Stimulated activated CD8-positive, alpha-beta memory T cell treated with anti-CD3 and anti-CD28 coated beads, Interleukin-15, amount 100 ng/mL, for 48 hours (primary cell): ENCODE measurements at regions not wholly inside any gene's neighbourhood (a gene's known extent, or its start where the extent isn't known, plus 50 kb on each side); places are given as distances from the start of the nearest gene placed in this dataset.

ENCODE experiments used
- DNase-seq, 2 donors: peaks; one replicate each; pipeline ENCODE4 v3.0.0-alpha.2; 2020; ENCODE audit warnings: low read depth in 2 of 2

DNA sequence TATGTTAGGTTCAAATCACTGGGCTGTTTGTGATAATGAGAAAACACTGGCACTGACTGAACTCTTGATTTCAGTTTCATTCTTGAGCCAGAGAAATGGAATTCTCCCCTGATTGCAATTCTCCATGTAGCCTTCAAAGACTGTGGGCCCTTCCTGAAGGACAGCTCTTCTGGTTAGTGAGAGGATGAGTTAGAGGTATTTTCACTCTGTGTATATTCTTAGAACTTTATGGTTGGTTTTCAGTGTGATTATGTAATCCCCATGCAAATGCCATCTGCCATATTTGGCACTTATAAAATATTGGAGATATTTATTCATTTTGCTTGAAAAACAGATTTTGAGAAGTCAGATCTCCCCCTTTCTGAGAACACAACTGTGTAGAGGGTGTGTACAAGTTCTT is 323.7 kb downstream of the SLC4A3 start:
- DNase-seq, result no peak

DNA sequence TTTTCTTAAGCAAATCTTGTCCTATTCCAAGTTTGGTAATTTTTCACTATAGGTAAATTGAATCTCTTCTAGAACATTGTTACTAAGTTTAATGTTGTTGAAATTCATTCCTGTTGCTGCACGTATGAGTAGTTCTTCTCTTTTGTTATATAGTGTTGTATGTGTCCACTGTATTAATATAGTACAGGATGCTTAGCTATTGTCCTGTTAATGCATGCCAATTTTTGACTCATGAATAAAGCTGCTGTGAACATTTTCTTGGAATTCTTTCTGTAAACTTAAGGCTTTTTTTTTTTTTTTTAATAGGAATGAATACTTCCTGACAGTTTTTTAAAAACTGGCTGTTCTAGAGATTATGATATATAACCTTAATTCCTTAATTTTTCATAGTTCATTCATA is 326.9 kb downstream of the SLC4A3 start:
- DNase-seq, result no peak

DNA sequence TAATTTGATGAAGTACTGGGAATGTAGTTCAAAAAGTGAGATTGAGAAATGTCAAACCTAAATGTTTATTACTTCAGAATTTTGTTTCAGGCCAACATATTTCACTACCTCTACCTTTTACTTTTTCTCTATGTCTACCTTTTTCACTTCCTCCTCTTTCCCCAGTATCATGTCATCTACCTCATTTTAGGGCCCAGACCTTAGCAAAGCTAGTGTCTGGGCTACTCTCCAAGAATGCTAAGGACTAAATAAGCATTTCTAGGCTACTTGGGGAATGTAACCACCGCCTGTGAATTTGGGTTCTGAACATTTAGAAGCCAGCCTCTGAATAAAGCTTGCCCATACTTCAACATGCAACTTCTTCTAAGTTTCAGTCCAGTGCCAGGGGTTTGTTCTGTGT is 330.4 kb downstream of the SLC4A3 start:
- DNase-seq, result no peak

GRCh38 chr2:219958941-219959340 is 331.5 kb downstream of the SLC4A3 start:
- no peak for DNase-seq

DNA sequence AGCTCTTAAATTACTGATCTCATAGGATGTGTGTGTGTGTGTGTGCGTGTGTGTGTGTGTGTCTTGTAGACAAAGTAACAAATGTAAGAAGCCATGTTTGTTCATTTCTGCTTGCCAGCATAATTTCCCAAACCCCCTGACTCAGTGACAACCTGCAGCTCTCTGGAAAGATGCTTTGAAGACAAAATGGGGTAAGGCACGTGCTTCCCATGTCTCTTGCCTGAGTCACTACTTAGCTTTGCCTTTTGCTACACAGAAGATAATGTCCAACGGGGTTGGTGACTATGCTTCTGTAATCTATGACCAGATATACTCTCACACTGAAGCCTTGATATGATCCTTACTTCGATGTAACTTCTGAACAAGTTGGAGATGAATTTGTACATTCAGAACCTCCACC is 332.0 kb downstream of the SLC4A3 start:
- DNase-seq, result no peak

DNA sequence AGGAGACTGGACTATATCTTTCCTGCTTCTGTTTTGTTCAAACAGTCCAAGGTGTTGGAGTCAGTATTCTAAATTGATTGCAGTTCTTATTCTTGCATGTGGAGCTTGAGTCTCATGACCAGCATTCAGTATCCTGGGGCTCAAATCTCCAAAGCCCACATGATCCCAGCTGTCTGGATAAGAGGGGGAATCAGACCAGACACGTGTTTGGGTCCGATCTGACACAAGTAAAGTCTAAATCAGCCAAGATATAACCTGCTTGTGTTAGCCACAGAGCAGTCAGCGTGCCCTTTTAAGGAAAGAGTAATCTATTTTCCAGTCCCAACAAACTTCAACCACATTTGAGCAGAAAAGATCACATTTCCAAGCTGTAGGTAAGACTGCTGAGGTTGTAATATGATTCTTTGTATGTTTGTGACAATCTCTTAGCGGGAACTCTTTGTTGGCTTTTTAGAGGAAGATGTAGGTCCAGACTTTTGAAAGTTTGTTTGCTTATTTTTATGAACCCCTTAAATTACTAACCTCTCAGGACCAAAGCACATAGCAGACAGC is 334.6 kb downstream of the SLC4A3 start:
- no peak for DNase-seq

DNA sequence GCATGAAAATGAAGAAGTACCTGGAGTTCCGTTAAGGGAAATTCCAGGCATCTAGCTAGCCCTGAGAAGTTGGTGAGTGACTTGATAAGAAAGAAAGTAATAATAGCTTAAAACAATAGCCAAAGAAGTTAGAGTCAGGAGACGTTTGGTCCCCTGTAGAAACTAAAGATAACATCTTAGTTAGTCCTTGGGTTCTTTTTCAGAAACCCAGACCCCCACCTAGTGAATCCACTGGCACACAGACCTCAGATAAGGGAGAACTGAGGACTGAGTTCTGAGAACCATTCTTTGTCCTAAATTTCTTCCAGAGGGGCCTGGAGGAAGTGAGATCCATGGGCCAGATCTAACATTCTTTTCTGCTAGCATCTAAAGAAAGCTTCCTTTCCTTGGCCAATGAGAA is 335.4 kb downstream of the SLC4A3 start:
- DNase-seq, result no peak

DNA sequence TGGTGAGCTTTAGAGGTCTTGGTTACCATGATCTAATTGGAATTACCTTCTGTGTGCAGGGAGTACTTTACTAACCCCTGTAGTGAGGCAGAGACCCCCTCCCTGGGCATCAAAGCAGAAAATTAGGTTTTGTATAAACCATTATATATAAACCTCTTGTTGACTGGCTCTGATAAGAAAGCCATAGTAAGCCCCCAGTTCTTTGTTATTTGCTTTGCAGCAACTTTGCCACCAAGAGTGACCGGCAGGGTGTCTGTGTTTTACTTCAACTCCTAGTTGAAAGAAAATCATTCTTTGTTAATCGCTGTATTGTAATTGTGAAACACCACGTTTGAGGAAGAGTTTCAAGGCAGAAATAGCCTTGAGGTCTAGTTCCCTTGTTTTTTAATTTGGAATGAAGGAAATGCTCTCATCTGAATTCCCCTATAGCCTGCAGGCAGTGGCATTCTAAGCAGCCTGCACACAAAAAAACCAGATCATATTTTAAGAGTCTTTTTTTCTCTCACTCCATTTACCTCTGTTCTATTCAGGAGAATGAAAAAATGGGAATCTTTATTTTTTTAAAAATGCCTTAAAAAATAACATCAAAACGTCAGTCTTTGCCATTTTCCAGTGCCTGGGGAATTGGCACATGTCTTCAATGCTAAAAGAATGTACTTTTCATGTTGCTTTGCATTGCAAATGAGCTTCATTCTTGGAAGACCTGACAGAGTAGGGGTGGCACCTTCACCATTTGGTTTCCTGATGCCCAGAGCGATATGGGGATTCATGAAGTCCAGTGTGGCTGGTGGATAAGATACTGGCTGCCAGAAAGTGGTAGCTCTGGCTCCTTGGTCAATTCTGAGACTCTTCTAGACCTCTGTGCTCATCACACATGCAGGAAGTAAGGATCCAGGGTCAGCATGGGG is 338.1 kb downstream of the SLC4A3 start:
- no peak for DNase-seq

DNA sequence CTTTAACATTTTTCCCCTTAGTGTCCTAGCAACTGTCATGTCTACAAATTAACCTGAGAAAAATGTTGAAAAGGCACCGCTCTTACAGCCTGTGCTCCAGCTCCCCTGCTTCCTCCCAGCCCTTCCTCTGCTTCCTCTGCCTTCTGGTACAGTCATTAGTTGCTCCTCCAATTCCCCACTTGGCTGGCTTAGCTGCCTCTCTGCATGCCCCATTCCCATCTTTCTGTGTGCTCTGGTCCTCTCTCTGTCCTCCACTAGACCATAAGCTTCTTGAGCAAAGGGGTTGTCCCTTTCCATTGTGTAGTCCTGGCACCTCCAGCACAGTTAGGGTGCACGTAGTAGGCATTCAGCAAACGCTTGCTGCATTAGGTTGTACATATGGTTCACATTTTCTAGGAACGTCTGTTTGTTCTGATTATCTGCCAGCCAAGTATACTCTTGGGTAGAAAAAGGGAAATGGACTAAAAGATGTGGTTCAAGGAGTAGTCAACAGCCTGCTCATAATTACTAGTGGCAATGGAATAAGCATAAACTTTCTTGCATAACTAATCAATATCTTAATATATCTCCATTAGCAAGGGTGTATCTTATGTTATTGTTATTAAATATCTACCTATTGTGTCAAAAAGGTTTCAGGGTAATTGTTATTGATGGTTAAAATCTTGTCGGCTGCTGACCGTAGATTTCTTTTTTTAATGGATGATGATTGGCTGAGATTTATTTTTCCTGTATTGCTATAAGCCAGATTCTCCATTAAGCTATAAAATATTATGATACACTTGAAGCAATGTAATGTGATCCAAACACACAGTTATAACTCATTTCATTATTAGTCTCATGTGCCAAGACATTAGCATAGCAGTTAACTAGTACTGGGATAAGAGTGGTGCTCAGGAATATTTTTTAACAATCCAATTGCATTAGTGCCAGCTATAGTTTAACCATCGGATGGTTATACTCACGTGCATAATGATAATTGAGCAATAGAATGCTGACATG is 340.1 kb downstream of the SLC4A3 start:
- DNase-seq, result no peak

GRCh38 chr2:219968685-219969345 is 341.4 kb downstream of the SLC4A3 start:
- DNase-seq, result no peak

DNA sequence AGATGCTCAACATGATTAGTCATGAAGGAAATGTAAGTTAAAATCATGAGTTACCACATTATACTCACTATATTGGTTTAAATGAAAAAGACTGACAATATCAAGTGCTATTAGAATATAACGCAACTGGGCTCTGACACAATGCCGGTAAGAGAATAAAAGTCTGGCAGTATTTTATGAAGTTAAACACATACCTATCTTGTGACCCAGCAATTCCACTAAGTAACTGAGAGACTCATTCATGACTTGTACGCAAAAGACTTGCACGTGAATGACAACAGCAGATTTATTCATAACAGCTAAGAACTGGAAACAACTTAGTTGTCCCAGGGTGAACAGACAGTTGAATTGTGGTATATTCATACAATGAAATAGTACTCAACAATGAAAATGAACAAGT is 342.1 kb downstream of the SLC4A3 start:
- no peak for DNase-seq

GRCh38 chr2:219973136-219973535 is 345.7 kb downstream of the SLC4A3 start:
- no peak for DNase-seq

DNA sequence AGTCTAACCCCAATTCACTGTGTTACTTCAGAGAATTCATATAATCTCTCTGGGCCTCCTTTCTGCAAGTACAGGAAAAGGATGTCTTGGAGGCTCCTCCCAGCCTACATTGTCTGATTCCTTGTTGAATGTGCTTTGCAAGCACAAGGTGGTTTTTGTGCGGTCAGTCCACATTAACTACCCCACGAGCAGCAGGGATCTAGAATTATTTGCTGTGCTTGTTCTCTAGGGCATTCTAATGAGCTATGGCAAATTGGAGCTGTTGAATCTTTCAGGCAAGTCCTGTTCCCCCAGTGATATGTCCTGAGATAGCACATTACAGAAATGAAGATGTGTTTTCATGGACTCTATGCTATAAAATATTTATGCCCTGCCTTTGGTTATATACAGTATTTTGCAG is 349.4 kb downstream of the SLC4A3 start:
- no peak for DNase-seq

DNA sequence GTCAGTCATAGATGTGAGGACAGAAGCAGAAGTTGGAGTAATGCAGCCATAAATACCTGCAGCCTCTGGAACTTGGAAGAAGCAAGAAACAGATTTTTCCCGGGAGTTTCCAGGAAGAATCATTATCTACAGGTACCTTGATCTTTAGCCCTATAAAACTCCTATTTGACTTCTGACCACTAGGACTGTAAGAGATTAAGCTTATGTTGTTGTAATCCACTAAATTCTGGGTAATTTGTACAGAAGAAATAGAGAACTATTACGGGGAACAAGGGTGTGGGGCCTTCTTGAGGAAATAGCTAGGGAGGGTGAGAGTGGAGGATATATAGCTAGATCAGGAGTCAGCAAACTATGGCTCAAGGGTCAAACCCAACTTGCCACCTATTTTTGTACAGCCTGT is 353.2 kb downstream of the SLC4A3 start:
- no peak for DNase-seq

DNA sequence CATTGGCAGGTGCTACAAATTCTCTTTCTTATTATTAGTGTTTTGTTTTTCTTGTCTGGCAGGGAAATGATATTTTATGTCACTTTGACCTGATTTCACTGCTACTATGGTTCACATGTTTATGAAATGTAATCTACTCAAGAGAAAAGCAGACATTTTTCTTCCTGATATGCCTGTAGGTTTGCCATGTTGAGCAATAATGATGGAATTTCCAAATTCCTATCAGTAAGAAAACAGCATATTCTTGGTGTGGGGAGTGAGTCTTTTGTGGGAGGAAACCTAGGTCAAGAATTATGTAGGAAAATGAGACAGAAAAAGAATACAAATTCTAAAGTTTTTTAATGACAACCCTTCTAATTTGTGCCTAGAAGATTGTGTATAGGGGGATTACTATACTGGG is 356.4 kb downstream of the SLC4A3 start:
- DNase-seq, result no peak

DNA sequence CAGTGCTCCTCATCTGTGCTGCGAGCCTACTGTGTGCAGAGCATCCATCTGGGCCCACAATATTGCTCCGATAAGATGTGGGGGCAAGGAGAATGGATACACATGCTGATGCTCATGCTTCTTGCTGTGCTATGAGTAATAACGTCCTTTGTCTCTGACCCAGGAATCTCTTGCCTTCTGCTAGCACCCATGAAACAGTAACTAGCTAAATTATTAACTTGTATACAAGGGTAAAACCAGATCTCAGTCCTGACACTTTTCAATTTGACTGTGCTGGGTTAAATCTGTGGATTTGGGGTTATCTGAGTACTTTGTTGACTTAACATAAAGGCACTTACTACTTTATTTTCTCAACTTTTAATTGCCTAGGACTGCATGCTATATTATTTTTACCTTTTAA is 357.6 kb downstream of the SLC4A3 start:
- no peak for DNase-seq

DNA sequence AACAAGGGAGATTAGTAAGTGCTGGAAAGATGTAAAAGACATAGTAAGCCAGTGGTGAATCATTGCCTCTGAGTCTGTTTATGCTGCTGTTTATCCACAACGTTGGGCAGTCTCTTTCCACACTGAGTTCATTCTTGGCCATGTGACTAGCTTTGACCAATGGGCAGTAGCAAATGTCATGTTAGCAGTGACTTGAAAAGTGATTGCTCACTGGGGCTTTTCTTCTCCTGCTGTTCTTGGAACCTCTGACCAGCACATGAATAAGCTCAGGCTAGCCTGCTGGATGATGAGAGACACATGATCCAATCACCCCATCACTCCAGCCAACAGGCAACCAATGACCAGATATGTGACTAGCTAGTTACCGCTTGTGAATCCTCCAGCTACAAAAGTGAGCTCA is 360.4 kb downstream of the SLC4A3 start:
- DNase-seq, result no peak

DNA sequence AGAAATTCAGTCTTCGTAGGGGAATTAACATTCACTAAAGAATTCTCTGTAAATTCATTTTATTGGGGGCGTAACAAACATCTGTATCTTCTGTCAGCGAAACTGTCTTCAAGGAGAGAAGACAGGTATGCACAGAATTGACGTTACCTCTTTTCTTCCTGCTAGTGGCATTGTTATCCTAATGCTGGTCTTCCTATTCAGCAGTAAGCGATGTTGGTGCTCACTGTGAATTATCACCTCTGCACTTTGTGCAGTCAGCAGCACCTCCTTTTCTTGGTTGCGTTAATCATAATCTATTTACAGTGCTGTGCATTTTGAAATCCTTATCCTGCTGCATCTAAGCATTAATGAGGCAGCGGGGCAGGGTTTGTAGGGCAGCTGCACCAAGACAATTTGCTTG is 362.3 kb downstream of the SLC4A3 start:
- DNase-seq, result no peak

DNA sequence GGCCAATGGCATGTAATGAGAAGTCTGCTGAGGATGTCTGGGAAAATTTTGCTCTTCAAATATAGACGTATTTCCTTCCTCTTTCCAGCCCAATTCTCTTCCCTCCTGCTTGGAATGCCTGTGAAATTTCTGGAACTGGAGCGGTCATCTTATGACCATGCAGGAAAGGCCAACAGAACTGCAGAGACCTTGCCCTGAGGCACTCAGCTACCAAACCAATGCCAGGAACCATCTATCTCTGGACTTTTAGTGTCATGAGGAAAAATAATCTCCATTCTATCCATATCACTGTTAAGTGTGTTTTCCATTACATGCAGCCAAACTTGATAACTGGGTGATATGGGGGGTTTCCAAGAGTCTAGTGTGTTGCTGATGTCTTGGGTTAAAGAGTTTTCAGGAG is 363.7 kb downstream of the SLC4A3 start:
- no peak for DNase-seq

DNA sequence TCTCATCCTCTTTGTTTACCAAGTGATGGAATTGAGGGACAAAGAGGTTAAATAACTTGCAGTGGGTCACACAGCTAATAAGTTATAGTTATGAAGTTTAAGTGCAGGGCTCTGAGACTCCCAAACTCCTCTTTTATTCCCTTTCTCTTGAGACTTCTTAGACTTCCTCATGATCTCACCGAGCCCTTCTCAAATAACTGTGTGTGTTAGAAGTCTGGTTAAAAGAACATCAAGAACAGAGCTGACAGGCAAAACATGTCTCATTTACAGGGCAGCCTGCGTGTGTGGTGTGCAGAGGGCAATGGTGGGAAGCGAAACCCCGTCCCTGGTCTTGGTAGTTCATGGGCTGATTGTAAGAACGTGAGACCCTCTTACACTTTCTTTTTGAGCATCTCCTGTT is 368.0 kb downstream of the SLC4A3 start:
- no peak for DNase-seq

DNA sequence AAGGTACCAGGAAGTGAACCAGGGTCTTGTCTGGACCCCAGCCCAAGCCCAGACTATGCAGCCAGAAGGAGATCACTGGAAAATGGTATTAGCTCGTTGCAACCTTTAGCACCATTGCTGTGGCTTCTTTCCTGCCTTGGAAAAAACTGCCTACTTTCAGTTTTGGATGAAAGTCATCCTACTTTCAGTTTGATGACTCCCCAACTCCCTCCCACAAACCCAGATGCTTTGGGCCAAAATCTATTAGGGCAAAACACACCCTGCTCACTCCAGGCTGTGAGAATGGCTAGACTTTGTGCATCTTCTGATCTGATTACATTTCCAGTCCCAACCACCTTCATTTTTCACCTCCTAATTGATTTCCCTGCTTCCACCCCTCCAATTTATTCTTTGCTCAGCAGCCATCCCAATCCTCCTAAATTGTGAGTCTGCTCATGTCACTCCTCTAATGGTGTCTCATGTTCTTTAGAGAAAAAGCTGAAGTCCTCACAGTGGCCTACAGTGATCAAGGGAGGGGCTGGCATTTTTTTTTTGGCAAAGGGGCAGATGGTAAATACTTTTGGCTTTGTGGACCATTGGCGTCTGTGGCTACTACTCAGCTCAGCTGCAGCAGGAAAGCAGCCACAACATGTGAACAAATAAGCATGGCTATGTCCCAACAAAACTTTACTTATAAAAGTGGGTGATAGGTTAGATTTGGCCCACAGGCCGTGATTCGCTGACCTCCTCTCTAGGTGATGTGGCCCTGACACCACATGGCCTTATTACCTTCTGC is 368.7 kb downstream of the SLC4A3 start:
- no peak for DNase-seq
